Parathyroid adenoma (tissue), 2 donors: ENCODE measurements at regions not wholly inside any gene's neighbourhood (a gene's known extent, or its start where the extent isn't known, plus 50 kb on each side); places are given as distances from the start of the nearest gene placed in this dataset.
"Not testable (repeated sequence)": the region's sequence is repeated elsewhere in the genome, so short reads cannot be mapped to it uniquely, and the experiment has no call there.

Source experiments
- H2AFZ ChIP-seq: fragments of 300-600 bp; sonication (generic); one replicate; pipeline ENCODE4 v1.7.0; 2017; ENCODE audit warnings: antibody characterized with exemption, mild to moderate bottlenecking
- H3K27ac ChIP-seq: fragments of 300-600 bp; sonication (generic); one replicate; pipeline ENCODE4 v1.7.0; 2017
- H3K27me3 ChIP-seq: fragments of 300-600 bp; sonication (generic); one replicate; pipeline ENCODE4 v1.7.0; 2017; ENCODE audit warnings: low read length; ENCODE audit not compliant: control insufficient read depth, insufficient read depth
- H3K36me3 ChIP-seq: fragments of 300-600 bp; sonication (generic); one replicate; pipeline ENCODE4 v1.7.0; 2017; ENCODE audit warnings: low read length; ENCODE audit not compliant: control insufficient read depth, insufficient read depth
- H3K4me1 ChIP-seq: fragments of 300-600 bp; sonication (generic); one replicate; pipeline ENCODE4 v1.7.0; 2017; ENCODE audit warnings: control low read depth
- H3K4me2 ChIP-seq: fragments of 300-600 bp; sonication (generic); one replicate; pipeline ENCODE4 v1.7.0; 2017; ENCODE audit warnings: low read length
- H3K4me3 ChIP-seq: fragments of 300-600 bp; sonication (generic); one replicate; pipeline ENCODE4 v1.7.0; 2017; ENCODE audit warnings: low read depth, low read length
- H3K79me2 ChIP-seq: fragments of 300-600 bp; sonication (generic); one replicate; pipeline ENCODE4 v1.7.0; 2017; ENCODE audit warnings: control low read depth
- H3K9ac ChIP-seq: fragments of 300-600 bp; sonication (generic); one replicate; pipeline ENCODE4 v1.7.0; 2017; ENCODE audit warnings: mild to moderate bottlenecking
- H3K9me3 ChIP-seq: fragments of 300-600 bp; sonication (generic); one replicate; pipeline ENCODE4 v1.7.0; 2017; ENCODE audit warnings: low read length; ENCODE audit not compliant: control insufficient read depth
- TF ChIP-seq, protein P1 (sequence below): fragments of 300-600 bp; sonication (generic); IDR thresholded peaks from one replicate; pipeline ENCODE4 v1.7.0; 2017; ENCODE audit warnings: antibody characterized with exemption, mild to moderate bottlenecking
- donor health status: primary hyperparathyroidism.

DNA sequence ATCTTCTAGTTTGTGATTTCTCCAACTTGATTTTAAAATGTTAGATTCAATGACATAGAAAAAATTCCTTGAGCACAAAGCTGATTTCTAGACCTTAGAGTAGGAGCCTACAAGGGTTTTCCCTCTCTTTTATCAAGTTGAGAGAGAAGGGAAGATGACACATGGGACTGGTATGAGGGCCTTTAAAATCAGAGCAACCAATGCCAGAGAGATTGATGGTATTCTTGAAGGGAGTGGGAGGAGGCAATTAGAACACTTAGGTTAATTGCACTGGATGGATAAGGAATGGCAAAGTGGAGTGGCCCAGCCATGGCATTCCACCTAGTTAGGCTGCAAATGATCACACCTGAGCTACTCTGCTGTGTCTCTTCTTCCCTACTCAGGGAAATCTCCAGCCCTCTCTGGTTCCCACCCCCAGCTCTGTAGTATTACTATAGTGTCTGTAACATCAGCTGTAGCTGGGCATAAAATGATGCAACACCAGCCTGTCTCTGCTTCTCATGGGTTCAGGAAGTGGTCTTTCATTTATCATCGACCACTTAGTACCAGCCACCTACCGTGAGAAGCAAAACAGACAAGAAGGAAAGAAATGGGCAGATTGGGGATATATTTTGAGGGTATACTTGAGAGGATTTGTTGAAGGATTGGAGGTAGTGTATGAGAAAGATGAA lies 333.6 kb downstream of the DLEU7 start:
- Histone ChIP-seq H3K4me1 (peaks cover 3% of the 10 kb centered on the region), H3K79me2 (no peaks in the 10 kb centered on the region), H3K9ac (no peak overlapping the region), H2AFZ (no peak overlapping the region), H3K27me3 (no peaks in the 10 kb centered on the region), H3K36me3 (no peaks in the 10 kb centered on the region), H3K9me3 (no peaks in the 10 kb centered on the region), H3K27ac (no peak overlapping the region), H3K4me3 (no peak overlapping the region), H3K4me2 (no peak overlapping the region)
- TF ChIP-seq, protein P1, sequence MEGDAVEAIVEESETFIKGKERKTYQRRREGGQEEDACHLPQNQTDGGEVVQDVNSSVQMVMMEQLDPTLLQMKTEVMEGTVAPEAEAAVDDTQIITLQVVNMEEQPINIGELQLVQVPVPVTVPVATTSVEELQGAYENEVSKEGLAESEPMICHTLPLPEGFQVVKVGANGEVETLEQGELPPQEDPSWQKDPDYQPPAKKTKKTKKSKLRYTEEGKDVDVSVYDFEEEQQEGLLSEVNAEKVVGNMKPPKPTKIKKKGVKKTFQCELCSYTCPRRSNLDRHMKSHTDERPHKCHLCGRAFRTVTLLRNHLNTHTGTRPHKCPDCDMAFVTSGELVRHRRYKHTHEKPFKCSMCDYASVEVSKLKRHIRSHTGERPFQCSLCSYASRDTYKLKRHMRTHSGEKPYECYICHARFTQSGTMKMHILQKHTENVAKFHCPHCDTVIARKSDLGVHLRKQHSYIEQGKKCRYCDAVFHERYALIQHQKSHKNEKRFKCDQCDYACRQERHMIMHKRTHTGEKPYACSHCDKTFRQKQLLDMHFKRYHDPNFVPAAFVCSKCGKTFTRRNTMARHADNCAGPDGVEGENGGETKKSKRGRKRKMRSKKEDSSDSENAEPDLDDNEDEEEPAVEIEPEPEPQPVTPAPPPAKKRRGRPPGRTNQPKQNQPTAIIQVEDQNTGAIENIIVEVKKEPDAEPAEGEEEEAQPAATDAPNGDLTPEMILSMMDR = no peak

DNA sequence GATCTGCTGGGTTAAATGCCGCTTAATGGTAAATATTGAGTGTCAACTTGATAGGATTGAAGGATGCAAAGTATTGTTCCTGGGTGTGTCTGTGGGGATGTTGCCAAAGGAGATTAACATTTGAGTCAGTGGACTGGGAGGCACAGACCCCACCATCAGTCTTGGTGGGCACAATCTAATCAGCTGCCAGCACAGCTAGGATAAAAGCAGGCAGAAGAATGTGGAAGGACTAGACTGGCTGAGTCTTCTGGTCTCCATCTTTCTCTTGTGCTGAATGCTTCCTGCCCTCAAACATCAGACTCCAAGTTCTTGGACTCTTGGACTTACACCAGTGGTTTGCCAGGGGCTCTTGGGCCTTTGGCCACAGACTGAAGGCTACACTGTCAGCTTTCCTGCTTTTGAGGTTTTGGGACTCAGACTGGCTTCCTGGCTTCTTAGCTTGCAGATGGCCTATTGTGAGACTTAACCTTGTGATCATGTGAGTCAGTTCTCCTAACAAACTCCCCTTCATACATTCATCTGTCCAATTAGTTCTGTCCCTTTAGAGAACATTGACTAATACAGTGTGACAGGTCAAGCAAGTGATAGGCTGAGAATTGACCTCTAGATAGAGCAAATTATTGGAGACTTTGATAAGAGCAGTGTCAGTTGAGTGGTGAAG lies 332.5 kb downstream of the DLEU7 start:
- H3K27ac ChIP-seq = not testable (repeated sequence)

DNA sequence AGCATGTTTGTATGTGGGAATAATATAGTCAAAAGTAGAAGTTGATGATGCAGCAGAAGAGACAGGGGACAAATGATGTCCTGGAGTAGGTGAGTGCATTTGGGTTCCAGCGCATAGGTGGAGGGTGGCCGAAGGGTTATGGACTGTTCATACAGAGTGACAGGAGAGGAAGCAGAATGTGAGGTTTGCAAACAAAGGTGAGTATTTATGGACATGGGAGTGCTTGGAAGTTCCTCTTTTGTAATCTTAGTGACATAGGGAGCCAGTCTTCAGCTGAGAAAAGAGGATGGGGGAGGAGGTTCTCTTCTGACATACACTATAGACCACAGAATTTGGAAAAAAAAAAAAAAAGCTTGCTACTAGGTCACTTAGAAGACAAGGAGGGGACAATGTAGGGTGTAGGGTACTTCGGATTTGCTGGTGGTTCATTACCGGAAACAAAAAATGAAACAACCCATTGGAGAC lies 331.6 kb downstream of the DLEU7 start:
- TF ChIP-seq, protein P1 = no peak

More for the DNA sequence above, 332.5 kb downstream of the DLEU7 start:
- H3K4me3 ChIP-seq, H3K9me3 ChIP-seq, H3K27me3 ChIP-seq, H3K4me1 ChIP-seq, H3K9ac ChIP-seq, H3K36me3 ChIP-seq, H3K79me2 ChIP-seq, H2AFZ ChIP-seq, H3K4me2 ChIP-seq: not testable (repeated sequence)

DNA sequence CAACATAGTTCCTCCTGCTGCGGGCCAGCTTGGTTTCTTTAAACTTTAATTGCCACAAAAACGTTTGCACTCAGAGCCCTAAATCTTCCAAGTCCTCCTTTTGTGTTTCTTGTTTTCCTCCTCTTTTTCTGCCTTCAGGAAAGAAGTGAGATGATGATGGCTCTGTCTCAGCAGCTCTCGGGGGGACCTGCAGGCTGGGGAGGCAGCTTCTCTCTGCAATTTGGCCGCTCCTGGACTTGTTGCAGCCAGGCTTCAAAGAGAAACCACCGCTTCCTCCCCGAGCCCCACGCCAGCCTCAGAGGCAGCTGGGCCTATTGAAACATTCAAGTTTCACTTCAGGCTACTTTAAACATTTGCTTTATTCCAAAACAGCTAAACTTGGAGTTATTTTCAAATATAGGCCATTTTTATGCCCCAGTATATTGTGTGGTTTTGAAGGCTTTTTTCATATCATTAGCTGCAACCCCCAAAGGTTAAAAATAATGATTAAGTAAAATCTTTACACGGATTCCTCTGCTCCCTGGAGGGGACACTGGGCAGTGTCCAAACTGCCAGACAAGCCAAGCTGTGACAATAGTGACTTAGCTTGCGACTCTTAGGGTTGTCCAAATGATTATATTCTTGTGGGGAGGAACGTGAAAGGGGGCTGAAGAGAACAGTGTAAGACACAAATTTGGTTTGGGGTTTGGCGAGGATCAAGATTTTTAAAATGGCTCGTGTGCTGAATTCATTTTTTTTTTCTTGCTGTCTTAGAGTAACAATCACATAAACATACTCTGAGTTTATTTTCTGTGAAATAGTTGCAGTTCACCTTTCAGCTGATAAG lies 330.8 kb downstream of the DLEU7 start:
- Histone ChIP-seq H3K4me1 (peaks cover 3% of the 10 kb centered on the region), H3K27me3 (no peaks in the 10 kb centered on the region), H3K27ac (peak overlapping the region; percentile 42), H3K9ac (no peak overlapping the region), H3K36me3 (no peaks in the 10 kb centered on the region), H3K4me2 (peak overlapping the region; percentile 36), H3K9me3 (no peaks in the 10 kb centered on the region), H3K4me3 (peak overlapping the region; percentile 33), H3K79me2 (no peaks in the 10 kb centered on the region), H2AFZ (peak overlapping the region; percentile 66)
- TF ChIP-seq, protein P1 = no peak

More for the DNA sequence above, 331.6 kb downstream of the DLEU7 start:
- peak overlapping the region; percentile 36 for H3K4me2 ChIP-seq
- H3K4me3 ChIP-seq = peak overlapping the region; percentile 33
- no peaks in the 10 kb centered on the region for H3K79me2 ChIP-seq
- H3K27ac ChIP-seq = peak overlapping the region; percentile 42
- peaks cover 3% of the 10 kb centered on the region for H3K4me1 ChIP-seq
- no peaks in the 10 kb centered on the region for H3K27me3 ChIP-seq
- H2AFZ ChIP-seq = no peak overlapping the region
- no peaks in the 10 kb centered on the region for H3K36me3 ChIP-seq
- H3K9me3 ChIP-seq = no peaks in the 10 kb centered on the region
- H3K9ac ChIP-seq = no peak overlapping the region

DNA sequence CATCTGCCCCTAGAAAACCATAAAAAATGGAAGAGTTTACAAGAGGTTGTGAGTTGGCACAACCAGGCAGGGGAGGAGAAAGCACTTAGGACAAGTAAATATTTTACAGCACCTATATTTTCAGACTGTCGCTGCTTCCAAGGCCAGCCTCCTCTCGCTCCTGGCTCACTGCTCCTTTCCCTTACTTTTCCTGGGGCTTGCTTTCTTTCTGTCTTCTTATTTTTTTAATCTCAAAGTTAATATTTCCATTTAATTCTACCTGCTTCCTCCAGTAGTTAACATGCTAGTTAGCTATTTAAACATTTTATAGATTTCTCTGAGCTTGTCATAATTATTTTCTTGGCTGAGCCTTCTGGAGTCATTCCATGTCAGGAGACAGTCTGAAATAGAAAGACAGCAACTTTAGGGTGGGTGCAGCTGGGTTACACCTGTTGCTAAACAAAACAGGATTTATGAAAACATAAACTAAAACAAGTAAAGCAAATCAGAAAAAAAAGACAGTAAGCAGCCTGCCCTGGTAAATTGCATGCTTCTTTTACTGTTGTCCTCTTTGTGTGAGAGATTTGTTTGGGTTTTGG lies 330.1 kb downstream of the DLEU7 start:
- Histone ChIP-seq H3K4me3 (no peak overlapping the region), H3K9me3 (no peaks in the 10 kb centered on the region), H3K4me1 (peaks cover 3% of the 10 kb centered on the region), H3K36me3 (no peaks in the 10 kb centered on the region), H3K9ac (no peak overlapping the region), H3K27ac (peak overlapping the region; percentile 42), H3K4me2 (peak overlapping the region; percentile 40), H2AFZ (peak overlapping the region; percentile 66), H3K79me2 (no peaks in the 10 kb centered on the region), H3K27me3 (no peaks in the 10 kb centered on the region)
- TF ChIP-seq, protein P1 = no peak
